HG03342 (cell line): ENCODE measurements at regions not wholly inside any gene's neighbourhood (a gene's known extent, or its start where the extent isn't known, plus 50 kb on each side); places are given as distances from the start of the nearest gene placed in this dataset.
"Not testable (repeated sequence)": the region's sequence is repeated elsewhere in the genome, so short reads cannot be mapped to it uniquely, and the experiment has no call there.

Experiments used
- ATAC-seq: cut with Tn5 transposase; IDR thresholded peaks from one replicate; pipeline ENCODE4 v1.9.1; 2021; ENCODE audit warnings: mild to moderate bottlenecking, moderate library complexity; ENCODE audit not compliant: unreplicated experiment

GRCh38 chr5:124621279-124621678, 125.2 kb downstream of the ZNF608 start:
- ATAC-seq = no peak

GRCh38 chr5:124620743-124621142, 125.7 kb downstream of the ZNF608 start:
- no peak for ATAC-seq

- no peak for ATAC-seq
These were observed 127.3 kb downstream of the ZNF608 start for GRCh38 chr5:124619121-124619520.

DNA sequence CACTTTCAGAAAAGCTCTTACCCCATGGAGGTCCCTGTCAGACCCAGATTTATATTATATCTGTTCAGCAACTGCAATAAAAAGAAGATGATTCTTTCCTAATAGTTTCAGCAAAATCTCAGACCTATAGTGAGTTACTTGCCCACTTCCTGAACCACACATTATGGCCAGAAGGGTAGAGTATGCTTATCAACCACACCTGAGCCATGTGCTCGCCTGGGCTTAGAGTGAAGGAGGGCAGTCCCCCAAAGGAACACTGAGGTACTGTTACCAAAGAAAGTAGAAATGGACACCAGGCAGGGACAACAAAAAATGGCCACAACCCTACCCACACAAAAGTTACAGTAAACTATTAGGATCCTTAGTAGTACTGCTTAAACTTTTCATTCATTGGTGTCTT, 128.7 kb downstream of the ZNF608 start:
- no peak for ATAC-seq

GRCh38 chr5:124614836-124615385, 131.5 kb downstream of the ZNF608 start:
- ATAC-seq = no peak

DNA sequence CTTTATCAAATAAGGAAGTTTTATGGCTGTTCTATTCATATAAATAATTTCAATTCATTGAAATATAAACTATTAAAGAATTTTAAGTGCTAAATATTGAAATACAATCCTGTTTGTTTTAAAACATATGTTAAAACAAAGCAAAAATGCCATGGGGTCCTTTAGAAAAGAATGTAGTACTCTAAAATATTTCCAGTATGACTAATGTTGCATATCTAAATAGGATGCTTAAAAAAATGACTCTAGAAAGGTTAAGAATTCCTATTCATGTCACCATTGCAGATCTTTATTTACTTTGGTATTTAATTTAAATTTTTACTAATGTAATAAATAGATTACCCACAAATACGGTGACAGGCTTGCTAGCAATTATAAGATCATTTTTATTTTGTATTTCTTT, 132.3 kb downstream of the ZNF608 start:
- ATAC-seq = no peak

DNA sequence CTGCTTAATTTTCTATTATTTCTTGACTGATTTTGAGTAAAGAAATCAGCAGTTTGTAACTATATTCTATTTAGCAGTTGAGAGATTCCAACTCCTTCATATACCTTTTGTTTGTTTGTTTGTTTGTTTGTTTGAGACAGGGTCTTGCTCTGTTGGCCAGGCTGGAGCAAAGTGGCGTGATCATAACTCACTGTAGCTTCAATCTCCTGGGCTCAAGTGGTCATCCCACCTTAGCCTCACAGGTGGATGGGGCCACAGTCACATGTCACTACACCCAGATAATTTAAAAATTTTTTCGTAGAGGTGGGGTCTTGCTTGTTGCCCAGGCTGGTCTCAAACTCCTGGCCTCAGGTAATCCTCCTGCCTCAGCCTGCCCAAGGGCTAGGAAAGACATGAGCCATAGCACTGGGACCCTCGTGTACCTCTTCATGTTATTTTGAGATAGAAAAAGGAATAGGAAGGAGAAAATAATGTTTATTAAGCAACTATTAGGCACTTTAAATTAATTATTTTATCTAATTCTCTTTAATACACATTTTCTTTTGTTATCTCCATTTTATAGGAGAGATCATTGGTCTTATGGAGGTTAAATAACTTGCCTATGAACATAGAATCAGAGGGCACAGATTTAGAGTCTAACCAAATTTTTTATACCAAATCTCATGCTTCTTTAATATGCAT, 133.0 kb downstream of the ZNF608 start:
- no peak for ATAC-seq

DNA sequence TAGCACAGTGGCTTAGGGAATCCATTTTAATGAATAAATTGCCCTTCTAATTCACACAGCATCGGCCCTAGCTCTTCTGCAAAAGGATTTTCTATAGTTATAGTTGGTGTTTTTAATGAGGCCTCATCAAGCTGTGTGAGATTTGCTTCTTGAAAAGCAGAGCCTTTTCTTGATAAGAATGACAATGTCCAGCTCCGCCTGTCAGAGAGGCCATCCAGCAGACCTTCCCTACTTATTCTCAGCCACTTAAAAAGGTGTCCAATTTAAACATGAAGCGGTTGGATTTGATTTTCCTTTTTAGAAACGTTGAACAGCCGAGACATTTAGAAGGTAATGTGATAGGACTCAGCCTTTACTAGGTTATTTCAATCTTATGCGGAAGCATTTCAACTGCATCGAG, 134.4 kb downstream of the ZNF608 start:
- ATAC-seq = no peak

- ATAC-seq = not testable (repeated sequence)
These were observed 135.2 kb downstream of the ZNF608 start for GRCh38 chr5:124611262-124611661.

GRCh38 chr5:124609685-124610084, 136.8 kb downstream of the ZNF608 start:
- ATAC-seq = not testable (repeated sequence)

GRCh38 chr5:124606543-124606942, 139.9 kb downstream of the ZNF608 start:
- ATAC-seq = no peak

DNA sequence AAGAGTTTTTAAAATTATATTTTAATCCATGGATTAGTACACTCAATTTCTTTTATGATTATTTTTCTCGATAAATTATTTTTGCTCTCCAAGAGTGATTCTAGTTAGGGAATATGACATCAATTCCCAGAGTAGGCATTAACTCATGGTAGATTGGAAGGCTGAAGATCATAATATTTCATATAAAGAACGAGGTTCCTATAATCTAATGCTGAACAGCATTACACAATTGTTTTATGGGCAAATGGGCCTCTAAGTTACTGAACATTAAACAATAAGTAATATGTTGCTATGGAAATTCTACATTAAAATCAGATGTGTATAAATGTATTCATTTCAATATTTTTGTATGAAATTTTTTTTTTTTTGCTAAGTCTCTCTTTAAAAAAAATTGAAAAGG, 140.3 kb downstream of the ZNF608 start:
- ATAC-seq = no peak

- no peak for ATAC-seq
These were observed 140.9 kb downstream of the ZNF608 start for GRCh38 chr5:124605541-124605940.

DNA sequence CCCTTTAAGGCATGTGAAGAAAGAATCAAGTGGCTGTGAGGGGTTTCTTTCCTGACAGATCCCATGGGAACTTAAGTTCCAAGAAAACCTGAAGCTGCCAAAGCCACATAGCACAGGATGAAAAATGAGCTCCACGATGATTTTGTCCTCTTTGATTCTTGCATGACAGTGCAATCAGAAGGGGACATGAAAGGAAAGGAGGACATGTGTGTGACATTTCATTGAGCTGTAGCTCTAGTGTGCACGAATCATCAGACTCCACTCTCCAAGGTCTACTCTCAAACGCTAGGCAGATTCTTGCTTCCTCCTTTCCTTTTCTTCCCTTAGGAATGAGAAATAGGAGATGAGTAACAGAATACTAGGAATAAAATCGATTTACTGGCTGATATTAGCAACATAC, 142.0 kb downstream of the ZNF608 start:
- no peak for ATAC-seq

DNA sequence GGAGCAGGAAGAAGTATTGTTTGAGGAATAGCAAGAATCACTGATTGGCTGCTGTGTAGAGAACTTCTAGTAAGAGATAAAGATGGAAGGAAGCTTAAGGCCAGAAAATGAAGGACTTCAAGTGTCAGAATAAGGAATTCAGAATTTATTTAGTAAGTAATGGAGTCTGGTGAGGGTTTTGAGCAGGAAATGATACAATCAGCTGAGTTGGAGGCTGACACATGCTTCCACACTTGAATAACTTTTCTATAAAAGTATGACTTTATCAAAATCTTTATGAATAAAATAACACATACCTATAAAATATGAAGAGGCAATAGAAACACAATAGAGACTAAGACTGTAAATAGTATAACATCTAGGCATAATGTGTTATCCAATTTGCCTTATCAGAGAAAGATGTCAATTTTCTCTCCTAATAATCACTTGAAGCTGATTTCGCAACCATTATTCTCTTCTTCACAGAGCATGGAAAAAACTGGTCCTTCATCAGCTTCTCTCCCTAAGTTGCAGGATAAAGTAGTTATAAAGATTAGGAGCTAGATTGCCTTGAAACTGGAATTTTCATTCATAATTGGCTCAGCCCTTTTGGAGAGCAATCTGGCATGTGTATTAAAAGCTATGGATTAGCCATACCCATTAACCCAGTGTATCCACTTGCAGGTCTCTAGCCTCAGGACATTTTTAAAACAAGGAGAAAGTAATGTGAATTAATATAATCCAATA, 143.4 kb downstream of the ZNF608 start:
- ATAC-seq = no peak

DNA sequence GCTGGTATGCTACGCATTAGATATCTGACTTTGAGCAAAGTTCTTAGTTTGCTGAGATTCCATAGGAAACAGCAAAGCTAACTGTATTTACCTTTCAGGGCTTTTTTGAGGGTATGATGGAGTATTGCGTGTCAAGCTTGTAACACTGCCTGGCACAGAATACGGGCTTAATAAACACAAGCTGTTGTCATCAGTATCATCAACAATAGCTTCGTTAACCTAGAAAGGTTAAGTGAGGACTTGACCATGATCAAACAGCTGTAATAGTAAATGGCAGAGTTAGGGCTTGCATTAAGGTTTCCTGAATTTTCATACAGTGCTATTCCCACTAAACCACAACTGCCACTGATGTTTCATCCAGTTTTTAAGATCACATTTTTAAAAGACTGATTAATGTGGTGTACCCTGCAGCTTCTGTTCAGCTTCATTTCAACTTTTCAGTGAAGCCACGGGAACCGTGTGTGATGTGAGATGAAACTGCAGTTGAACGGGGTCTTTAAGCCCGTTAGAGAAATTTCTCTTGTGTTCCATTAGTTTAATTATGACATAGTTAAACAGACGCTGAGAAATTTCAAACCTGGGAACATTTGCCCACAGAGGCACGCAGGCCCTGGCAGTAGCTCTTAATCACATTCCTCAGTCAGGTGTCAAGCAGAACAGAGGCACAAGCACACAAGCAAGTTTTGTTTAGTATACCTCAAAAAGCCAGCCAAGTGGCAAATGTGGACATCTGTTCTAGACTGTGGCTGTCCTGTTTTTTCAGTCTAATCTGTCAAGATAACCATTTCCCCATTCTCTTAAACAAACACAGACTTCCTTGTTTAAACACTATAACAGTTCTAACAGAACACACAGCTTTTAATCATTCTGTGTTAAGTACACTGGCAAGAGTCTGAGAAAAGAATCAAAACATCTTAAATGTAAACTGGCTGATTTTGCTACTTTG, 147.1 kb downstream of the ZNF608 start:
- no peak for ATAC-seq

- no peak for ATAC-seq
These were observed 149.6 kb downstream of the ZNF608 start for GRCh38 chr5:124596595-124597421.

DNA sequence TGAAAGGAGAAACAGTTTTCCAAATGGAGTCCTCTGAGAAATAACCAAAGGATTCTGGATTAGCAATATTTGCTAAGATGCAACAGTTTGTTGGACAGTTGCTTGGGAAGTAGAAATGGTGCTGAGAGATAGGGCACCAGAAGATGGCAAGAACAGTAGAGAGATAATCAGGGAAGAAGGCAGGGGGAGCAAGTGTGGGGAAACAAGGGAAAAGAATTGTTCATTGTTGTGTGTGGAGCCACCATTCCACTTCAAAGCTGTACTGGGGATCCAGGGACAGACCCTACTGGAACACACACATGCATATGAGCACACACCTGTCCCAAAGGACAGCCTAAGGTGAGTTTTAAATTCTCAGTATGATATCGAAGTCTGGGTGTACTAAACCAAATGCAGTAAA, 152.5 kb downstream of the ZNF608 start:
- ATAC-seq = no peak

- no peak for ATAC-seq
These were observed 153.5 kb downstream of the ZNF608 start for GRCh38 chr5:124592891-124593290.

GRCh38 chr5:124591583-124591982, 154.9 kb downstream of the ZNF608 start:
- ATAC-seq = no peak
